ENCODE measurements at regions not wholly inside any gene's neighbourhood (a gene's known extent, or its start where the extent isn't known, plus 50 kb on each side); places are given as distances from the start of the nearest gene placed in this dataset.
A peak's percentile ranks its signal among the peaks of the same experiment; 100 is the strongest.
"Not testable (repeated sequence)": the region's sequence is repeated elsewhere in the genome, so short reads cannot be mapped to it uniquely, and the experiment has no call there.

- no peak for DNase-seq
Measured at GRCh38 chr4:26048378-26048882, 134.4 kb downstream of the SMIM20 start.

GRCh38 chr4:26048950-26049349 is 134.9 kb downstream of the SMIM20 start:
- no peak for DNase-seq

- no peak for DNase-seq
Measured at GRCh38 chr4:26049447-26049846, 135.4 kb downstream of the SMIM20 start.

- peak; percentile 13 to 32 for DNase-seq
Measured at GRCh38 chr4:26050212-26050643, 136.2 kb downstream of the SMIM20 start.

GRCh38 chr4:26050671-26051070 is 136.7 kb downstream of the SMIM20 start:
- DNase-seq = no peak

- DNase-seq = no peak
Measured at GRCh38 chr4:26051240-26051639, 137.2 kb downstream of the SMIM20 start.

GRCh38 chr4:26052663-26053541 is 138.9 kb downstream of the SMIM20 start:
- DNase-seq = no peak

- DNase-seq = no peak
Measured at GRCh38 chr4:26053761-26054160, 139.7 kb downstream of the SMIM20 start.

- DNase-seq = no peak
Measured at GRCh38 chr4:26055855-26056254, 141.8 kb downstream of the SMIM20 start.

GRCh38 chr4:26056406-26056805 is 142.4 kb downstream of the SMIM20 start:
- DNase-seq = no peak

GRCh38 chr4:26057839-26058238 is 143.8 kb downstream of the SMIM20 start:
- not testable (repeated sequence) for DNase-seq

GRCh38 chr4:26058537-26058936 is 144.5 kb downstream of the SMIM20 start:
- DNase-seq = no peak

GRCh38 chr4:26059391-26060154 is 145.6 kb downstream of the SMIM20 start:
- DNase-seq = no peak

- DNase-seq = no peak
Measured at GRCh38 chr4:26060286-26060685, 146.3 kb downstream of the SMIM20 start.

GRCh38 chr4:26061248-26061986 is 147.4 kb downstream of the SMIM20 start:
- DNase-seq = peak; percentile 31 to 50

GRCh38 chr4:26062215-26062614 is 148.2 kb downstream of the SMIM20 start:
- no peak for DNase-seq

- DNase-seq = not testable (repeated sequence)
Measured at GRCh38 chr4:26064009-26064408, 150.0 kb downstream of the SMIM20 start.

- no peak for DNase-seq
Measured at GRCh38 chr4:26065833-26066232, 151.8 kb downstream of the SMIM20 start.

- no peak for DNase-seq
Measured at GRCh38 chr4:26067035-26067434, 153.0 kb downstream of the SMIM20 start.

GRCh38 chr4:26069218-26069617 is 155.2 kb downstream of the SMIM20 start:
- DNase-seq = no peak

- DNase-seq = no peak
Measured at GRCh38 chr4:26071688-26072087, 157.7 kb downstream of the SMIM20 start.

GRCh38 chr4:26073886-26074560 is 160.0 kb downstream of the SMIM20 start:
- DNase-seq = no peak

Measured in CD4-positive, alpha-beta T cell treated with Interleukin-4 for 1 hour (primary cell).